DND-41 (cell line): ENCODE measurements at regions not wholly inside any gene's neighbourhood (a gene's known extent, or its start where the extent isn't known, plus 50 kb on each side); places are given as distances from the start of the nearest gene placed in this dataset.

Experiments
- EZH2 ChIP-seq: IDR thresholded peaks from 3 replicates; pipeline ENCODE4 v1.6.1; 2012; ENCODE audit warnings: borderline replicate concordance, low read depth, mild to moderate bottlenecking, moderate library complexity, low read length, inconsistent platforms; ENCODE audit not compliant: severe bottlenecking
- TF ChIP-seq, protein P1 (sequence below): IDR thresholded peaks from 2 replicates; pipeline ENCODE4 v1.5.1; 2012; ENCODE audit warnings: borderline replicate concordance, low read length, moderate library complexity, mild to moderate bottlenecking; ENCODE audit not compliant: poor library complexity, severe bottlenecking; ENCODE audit errors: extremely low read depth

DNA sequence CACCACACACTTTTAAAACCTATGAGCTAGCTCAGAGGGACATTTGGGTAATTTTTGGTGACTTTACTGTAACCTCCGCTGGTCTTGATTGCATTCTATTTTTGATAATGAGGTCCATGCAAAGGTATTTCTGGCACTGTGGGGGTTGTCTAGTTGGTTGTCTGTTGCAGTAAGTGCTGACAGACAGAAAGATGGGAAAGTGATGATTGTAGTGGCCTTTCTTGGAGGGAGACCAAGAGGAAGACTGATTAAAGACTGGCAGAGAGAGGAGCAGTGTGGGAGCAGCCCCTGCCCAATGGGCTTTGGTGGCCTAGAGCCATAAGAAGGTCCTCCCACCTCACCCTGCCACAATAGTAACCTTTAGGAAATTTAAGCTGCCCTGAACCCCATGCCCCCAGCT lies 173.4 kb upstream of the CTBP2 start:
- TF ChIP-seq, protein P1, sequence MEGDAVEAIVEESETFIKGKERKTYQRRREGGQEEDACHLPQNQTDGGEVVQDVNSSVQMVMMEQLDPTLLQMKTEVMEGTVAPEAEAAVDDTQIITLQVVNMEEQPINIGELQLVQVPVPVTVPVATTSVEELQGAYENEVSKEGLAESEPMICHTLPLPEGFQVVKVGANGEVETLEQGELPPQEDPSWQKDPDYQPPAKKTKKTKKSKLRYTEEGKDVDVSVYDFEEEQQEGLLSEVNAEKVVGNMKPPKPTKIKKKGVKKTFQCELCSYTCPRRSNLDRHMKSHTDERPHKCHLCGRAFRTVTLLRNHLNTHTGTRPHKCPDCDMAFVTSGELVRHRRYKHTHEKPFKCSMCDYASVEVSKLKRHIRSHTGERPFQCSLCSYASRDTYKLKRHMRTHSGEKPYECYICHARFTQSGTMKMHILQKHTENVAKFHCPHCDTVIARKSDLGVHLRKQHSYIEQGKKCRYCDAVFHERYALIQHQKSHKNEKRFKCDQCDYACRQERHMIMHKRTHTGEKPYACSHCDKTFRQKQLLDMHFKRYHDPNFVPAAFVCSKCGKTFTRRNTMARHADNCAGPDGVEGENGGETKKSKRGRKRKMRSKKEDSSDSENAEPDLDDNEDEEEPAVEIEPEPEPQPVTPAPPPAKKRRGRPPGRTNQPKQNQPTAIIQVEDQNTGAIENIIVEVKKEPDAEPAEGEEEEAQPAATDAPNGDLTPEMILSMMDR = no peak
- no peak for TF ChIP-seq EZH2
